Upper lobe of left lung (tissue), 6 donors: ENCODE measurements at regions not wholly inside any gene's neighbourhood (a gene's known extent, or its start where the extent isn't known, plus 50 kb on each side); places are given as distances from the start of the nearest gene placed in this dataset.
A peak's percentile ranks its signal among the peaks of the same experiment; 100 is the strongest.
"Not testable (repeated sequence)": the region's sequence is repeated elsewhere in the genome, so short reads cannot be mapped to it uniquely, and the experiment has no call there.

ENCODE experiments used
- ATAC-seq, 2 donors: fragments of 200-7000 bp; cut with Tn5 transposase; one replicate each; pipeline ENCODE4 v1.9.1; 2022; ENCODE audit warnings: mild to moderate bottlenecking in 2 of 2, moderate library complexity in 2 of 2; ENCODE audit not compliant: low FRiP score in 2 of 2
- DNase-seq, 2 donors: peaks; one replicate each; pipeline ENCODE4 v3.0.0-alpha.2; 2019 to 2020
- H3K27ac ChIP-seq, 4 donors: fragments of 200-600 bp; sonication (generic); one replicate each; pipeline ENCODE4 v1.5.1; 2016 to 2019
- H3K27me3 ChIP-seq, 4 donors: fragments of 200-600 bp; sonication (generic); one replicate each; pipeline ENCODE4 v1.5.1; 2017 to 2019
- H3K36me3 ChIP-seq, 4 donors: fragments of 200-600 bp; sonication (generic); one replicate each; pipeline ENCODE4 v1.5.1; 2016 to 2019
- H3K4me1 ChIP-seq, 4 donors: fragments of 200-600 bp; sonication (generic); one replicate each; pipeline ENCODE4 v1.5.1; 2018 to 2019
- H3K4me3 ChIP-seq, 4 donors: fragments of 200-600 bp; sonication (generic); one replicate each; pipeline ENCODE4 v1.5.1; 2017 to 2019; ENCODE audit warnings: mild to moderate bottlenecking in 2 of 4, moderate library complexity in 1 of 4
- H3K9me3 ChIP-seq, 4 donors: fragments of 200-600 bp; sonication (generic); one replicate each; pipeline ENCODE4 v1.5.1; 2018 to 2019
- EP300 ChIP-seq, 4 donors: sonication (generic); formaldehyde crosslinking; IDR thresholded peaks; one replicate each; pipeline ENCODE4 v1.5.1; 2017; ENCODE audit warnings: antibody characterized with exemption in 4 of 4, control low read depth in 2 of 4
- POLR2A ChIP-seq, 4 donors: fragments of 450-650 bp; IDR thresholded peaks; one replicate each; pipeline ENCODE4 v1.5.1; 2016 to 2017; ENCODE audit warnings: antibody characterized with exemption in 4 of 4, mild to moderate bottlenecking in 2 of 4
- POLR2AphosphoS5 ChIP-seq, 2 donors: sonication (generic); formaldehyde crosslinking; IDR thresholded peaks; one replicate each; pipeline ENCODE4 v1.5.1; 2017; ENCODE audit warnings: antibody characterized with exemption in 2 of 2
- WGBS, 2 donors: methylation state at CpG; one replicate each; pipeline ENCODE4 v1.1.5; 2017 to 2018; 5-methylcytosine and 5-hydroxymethylcytosine counted together
- TF ChIP-seq, protein P1 (sequence below), 6 experiments: fragments of 450-650 bp in 4 of 6; fragments of 200-600 bp in 2 of 6; sonication (generic) in 2 of 6; IDR thresholded peaks; one replicate each; pipeline ENCODE4 v1.5.1; 2016 to 2019; ENCODE audit warnings: antibody characterized with exemption in 6 of 6
- donor health status: DM: no; HTN: no; CAD: no; lungs with moderate emphysema.
- donor health status: DM: no; HTN: yes; CAD: no; lungs with severe emphysema.

DNA sequence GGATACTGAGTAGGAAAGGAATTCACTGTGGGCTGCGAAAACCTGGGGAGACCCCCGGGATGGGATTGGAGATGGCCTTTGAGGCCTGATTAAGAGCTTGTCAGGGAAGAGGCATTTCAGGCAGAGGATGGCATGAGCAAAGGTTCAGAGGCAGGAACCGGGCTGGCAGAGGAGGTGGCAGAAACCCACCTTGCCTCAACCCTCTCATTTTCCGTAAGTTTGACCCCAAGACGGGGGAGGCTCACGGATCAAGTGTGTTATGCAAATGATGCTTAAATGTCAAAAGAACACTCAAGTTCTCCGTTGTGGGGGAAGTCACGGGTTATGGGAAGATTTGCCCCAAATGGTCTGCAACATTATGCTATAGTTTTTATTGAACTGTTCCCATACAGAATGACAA, 88.3 kb downstream of the MYCN start:
- DNase-seq (no peak), ATAC-seq (no peak)
- Histone ChIP-seq H3K27ac (no peak overlapping the region), H3K4me3 (no peak overlapping the region), H3K9me3 (no peaks in the 10 kb centered on the region), H3K27me3 (no peaks in the 10 kb centered on the region), H3K36me3 (no peaks in the 10 kb centered on the region), H3K4me1 (peaks cover 4 to 13% (median 9%) of the 10 kb centered on the region in 4 donors)
- TF ChIP-seq POLR2AphosphoS5 (IDR thresholded peaks at IDR 0.05) (no peak), POLR2A (IDR thresholded peaks at IDR 0.05) (no peak), EP300 (IDR thresholded peaks at IDR 0.05) (no peak)
- TF ChIP-seq, protein P1, sequence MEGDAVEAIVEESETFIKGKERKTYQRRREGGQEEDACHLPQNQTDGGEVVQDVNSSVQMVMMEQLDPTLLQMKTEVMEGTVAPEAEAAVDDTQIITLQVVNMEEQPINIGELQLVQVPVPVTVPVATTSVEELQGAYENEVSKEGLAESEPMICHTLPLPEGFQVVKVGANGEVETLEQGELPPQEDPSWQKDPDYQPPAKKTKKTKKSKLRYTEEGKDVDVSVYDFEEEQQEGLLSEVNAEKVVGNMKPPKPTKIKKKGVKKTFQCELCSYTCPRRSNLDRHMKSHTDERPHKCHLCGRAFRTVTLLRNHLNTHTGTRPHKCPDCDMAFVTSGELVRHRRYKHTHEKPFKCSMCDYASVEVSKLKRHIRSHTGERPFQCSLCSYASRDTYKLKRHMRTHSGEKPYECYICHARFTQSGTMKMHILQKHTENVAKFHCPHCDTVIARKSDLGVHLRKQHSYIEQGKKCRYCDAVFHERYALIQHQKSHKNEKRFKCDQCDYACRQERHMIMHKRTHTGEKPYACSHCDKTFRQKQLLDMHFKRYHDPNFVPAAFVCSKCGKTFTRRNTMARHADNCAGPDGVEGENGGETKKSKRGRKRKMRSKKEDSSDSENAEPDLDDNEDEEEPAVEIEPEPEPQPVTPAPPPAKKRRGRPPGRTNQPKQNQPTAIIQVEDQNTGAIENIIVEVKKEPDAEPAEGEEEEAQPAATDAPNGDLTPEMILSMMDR (IDR thresholded peaks at IDR 0.05) = no peak
- 82 to 92% methylated on average over 8 of the region's 8 CpGs for WGBS, 2 donors

DNA sequence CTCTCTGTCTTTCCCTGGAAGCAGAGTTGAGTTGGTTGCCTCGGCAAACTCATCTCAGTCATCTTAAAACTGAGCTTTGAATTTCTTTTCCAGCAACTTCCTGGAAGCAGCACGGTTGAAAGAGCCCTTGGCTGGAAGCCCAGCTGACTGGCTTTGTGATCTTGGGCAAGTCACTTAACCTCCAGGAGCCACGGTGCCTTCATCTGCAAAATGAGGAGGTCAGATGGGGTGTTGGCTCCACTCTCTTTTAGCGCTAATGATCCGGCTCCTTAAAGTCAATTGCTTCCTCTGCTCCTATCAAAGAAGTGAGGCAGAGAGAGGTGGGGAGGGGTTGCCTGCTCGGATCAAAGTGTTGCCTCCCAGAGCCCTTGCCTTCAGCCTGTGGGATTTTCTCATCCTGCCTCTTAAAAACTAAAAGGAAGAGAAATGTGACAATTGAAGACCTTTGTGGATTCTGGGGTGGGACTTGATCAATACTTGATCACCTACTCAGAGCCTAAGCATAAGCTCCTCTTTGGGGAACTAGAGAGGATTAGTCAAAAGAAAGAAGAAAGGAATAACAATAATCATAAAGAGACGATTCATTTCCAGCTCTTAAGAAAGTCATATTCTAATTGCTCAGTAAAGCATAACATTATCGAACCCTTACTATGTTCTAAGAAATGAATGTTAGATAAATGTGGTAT, 86.6 kb downstream of the MYCN start:
- H3K4me1 ChIP-seq = peaks cover 4 to 12% (median 7%) of the 10 kb centered on the region in 4 donors
- H3K27me3 ChIP-seq = no peaks in the 10 kb centered on the region
- no peaks in the 10 kb centered on the region for H3K9me3 ChIP-seq
- TF ChIP-seq EP300 (IDR thresholded peaks at IDR 0.05) = no peak
- no peak for TF ChIP-seq POLR2AphosphoS5 (IDR thresholded peaks at IDR 0.05)
- TF ChIP-seq, protein P1 (IDR thresholded peaks at IDR 0.05) = no peak
- no peak for TF ChIP-seq POLR2A (IDR thresholded peaks at IDR 0.05)
- WGBS, 2 donors = 62 to 69% methylated on average over 8 of the region's 8 CpGs
- DNase-seq (no peak), ATAC-seq (no peak)
- H3K27ac ChIP-seq = no peak overlapping the region
- H3K4me3 ChIP-seq = no peak overlapping the region
- H3K36me3 ChIP-seq = no peaks in the 10 kb centered on the region

DNA sequence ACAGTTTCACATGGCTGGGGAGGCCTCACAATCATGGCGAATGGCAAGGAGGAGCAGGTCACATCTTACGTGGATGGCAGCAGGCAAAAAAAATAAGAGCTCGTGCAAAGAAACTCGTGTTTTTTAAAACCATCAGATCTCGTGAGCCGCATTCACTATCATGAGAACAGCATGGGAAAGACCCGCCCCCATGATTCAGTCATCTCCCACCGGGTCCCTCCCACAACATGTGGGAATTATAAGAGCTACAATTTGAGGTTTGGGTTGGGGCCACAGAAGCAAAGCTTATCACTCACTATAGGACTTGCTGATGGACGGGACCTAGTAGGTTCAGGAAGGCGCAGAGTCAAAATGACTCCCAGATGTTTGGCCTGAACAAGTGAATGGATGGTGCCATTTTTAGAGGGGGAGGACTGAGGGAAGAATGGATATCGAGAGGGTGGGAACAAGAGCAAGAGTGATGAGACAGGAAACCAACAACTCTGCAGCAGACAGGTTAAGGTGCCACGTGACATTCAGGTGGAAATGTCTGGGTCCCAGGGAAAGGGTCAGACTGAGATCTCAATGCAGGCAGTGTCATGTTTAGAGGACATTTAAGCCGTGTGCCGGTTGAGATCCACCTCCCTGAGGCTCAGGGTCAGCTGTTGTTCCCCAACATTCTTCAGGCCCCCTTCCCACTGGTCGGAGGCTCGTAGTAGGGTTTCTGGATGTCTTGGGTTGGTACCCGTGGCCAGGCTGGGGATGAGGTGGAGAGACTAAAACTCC, 85.7 kb downstream of the MYCN start:
- TF ChIP-seq, protein P1 (IDR thresholded peaks at IDR 0.05) = no peak
- TF ChIP-seq POLR2A (IDR thresholded peaks at IDR 0.05) = no peak
- no peak for TF ChIP-seq EP300 (IDR thresholded peaks at IDR 0.05)
- no peak for TF ChIP-seq POLR2AphosphoS5 (IDR thresholded peaks at IDR 0.05)
- 84 to 90% methylated on average over 14 to 17 of the region's 17 CpGs for WGBS, 2 donors
- Histone ChIP-seq H3K36me3 (no peaks in the 10 kb centered on the region), H3K27me3 (no peaks in the 10 kb centered on the region), H3K27ac (no peak overlapping the region), H3K4me3 (no peak overlapping the region), H3K4me1 (peaks cover 0 to 7% (median 0%) of the 10 kb centered on the region in 4 donors), H3K9me3 (no peaks in the 10 kb centered on the region)
- no peak for ATAC-seq
- no peak for DNase-seq

DNA sequence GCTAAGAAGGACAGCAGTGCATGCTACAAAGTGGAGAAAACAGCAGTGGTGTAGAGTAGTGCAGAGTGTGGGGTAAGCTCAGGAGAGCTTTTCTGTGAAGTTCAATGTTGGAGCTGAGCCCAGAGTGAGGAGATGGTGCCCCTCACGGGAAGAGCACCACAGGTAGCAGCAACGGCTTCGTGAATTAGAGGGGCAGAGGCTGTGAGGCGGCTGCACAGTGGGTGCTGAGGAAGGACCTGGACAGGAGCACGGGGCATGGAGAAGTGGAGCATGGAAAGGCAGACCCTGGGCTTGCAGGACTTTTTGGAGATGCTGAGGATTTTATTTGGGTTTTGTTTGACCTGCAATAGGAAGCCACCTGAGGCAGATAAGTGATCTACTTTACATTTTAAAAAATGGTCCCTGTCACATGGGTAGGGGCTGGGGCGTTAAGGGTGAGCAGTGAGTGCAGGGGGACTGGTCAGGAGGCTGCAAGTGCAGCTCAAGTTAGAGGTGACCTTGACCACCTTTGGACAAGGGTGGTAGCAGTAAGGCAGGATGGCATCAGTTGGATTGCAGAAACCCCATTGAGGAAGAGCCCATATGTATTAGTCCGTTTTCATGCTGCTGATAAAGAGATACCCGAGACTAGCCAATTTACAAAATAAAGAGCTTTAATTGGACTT, 85.0 kb downstream of the MYCN start:
- Histone ChIP-seq H3K27ac (no peak overlapping the region), H3K36me3 (no peaks in the 10 kb centered on the region), H3K27me3 (no peaks in the 10 kb centered on the region), H3K4me1 (peaks cover 0 to 7% (median 0%) of the 10 kb centered on the region in 4 donors), H3K9me3 (no peaks in the 10 kb centered on the region), H3K4me3 (no peak overlapping the region)
- DNase-seq (peak in 1 of 2 donors; percentile 9), ATAC-seq (peak in 1 of 2 donors; percentile 45)
- WGBS, 2 donors = 64 to 70% methylated on average over 8 of the region's 8 CpGs
- TF ChIP-seq POLR2A (IDR thresholded peaks at IDR 0.05) (no peak), EP300 (IDR thresholded peaks at IDR 0.05) (no peak), POLR2AphosphoS5 (IDR thresholded peaks at IDR 0.05) (no peak)
- TF ChIP-seq, protein P1 (IDR thresholded peaks at IDR 0.05) = no peak

DNA sequence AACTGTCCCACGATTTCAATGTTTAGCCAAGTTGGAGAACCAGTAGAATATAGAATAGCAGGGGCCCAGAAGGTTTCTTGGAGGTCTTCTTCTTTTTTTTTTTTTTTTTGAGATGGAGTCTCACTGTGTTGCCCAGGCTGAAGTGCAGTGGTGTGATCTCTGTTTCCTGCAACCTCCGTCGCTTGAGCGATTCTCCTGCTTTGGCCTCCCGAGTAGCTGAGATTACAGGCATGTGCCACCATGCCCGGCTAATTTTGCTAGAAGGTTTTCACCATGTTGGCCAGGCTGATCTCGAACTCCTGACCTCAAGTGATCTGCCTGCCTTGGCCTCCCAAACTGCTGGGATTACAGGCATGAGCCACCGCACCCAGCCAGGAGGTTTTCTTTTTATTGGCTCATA, 84.3 kb downstream of the MYCN start:
- H3K4me1 ChIP-seq, ATAC-seq, H3K27me3 ChIP-seq, H3K9me3 ChIP-seq, DNase-seq, H3K27ac ChIP-seq, H3K4me3 ChIP-seq, H3K36me3 ChIP-seq: not testable (repeated sequence)
- WGBS, 2 donors = 79 to 82% methylated on average over 8 of the region's 8 CpGs
